ENCODE measurements at regions not wholly inside any gene's neighbourhood (a gene's known extent, or its start where the extent isn't known, plus 50 kb on each side); places are given as distances from the start of the nearest gene placed in this dataset.

GRCh38 chr14:38432186-38432585 lies 176.3 kb upstream of the CLEC14A start:
- no peak for TF ChIP-seq CTCF (IDR thresholded peaks at IDR 0.05; ENCODE audit: insufficient read depth, low read depth, low read length)
- no peak overlapping the region for H3K4me3 ChIP-seq (ENCODE audit: low read depth, low read length)
- no peak for DNase-seq (ENCODE audit: low read depth)

- no peak for TF ChIP-seq CTCF (IDR thresholded peaks at IDR 0.05; ENCODE audit: insufficient read depth, low read depth, low read length)
- DNase-seq (ENCODE audit: low read depth) = no peak
- H3K4me3 ChIP-seq (ENCODE audit: low read depth, low read length) = no peak overlapping the region
Measured at GRCh38 chr14:38431156-38431555, 175.3 kb upstream of the CLEC14A start.

GRCh38 chr14:38430522-38430921 lies 174.6 kb upstream of the CLEC14A start:
- no peak for DNase-seq (ENCODE audit: low read depth)
- TF ChIP-seq CTCF (IDR thresholded peaks at IDR 0.05; ENCODE audit: insufficient read depth, low read depth, low read length) = no peak
- no peak overlapping the region for H3K4me3 ChIP-seq (ENCODE audit: low read depth, low read length)

- no peak overlapping the region for H3K4me3 ChIP-seq (ENCODE audit: low read depth, low read length)
- DNase-seq (ENCODE audit: low read depth) = no peak
- no peak for TF ChIP-seq CTCF (IDR thresholded peaks at IDR 0.05; ENCODE audit: insufficient read depth, low read depth, low read length)
Measured at GRCh38 chr14:38425324-38425976, 169.6 kb upstream of the CLEC14A start.

GRCh38 chr14:38420048-38420447 lies 164.2 kb upstream of the CLEC14A start:
- no peak overlapping the region for H3K4me3 ChIP-seq (ENCODE audit: low read depth, low read length)
- no peak for TF ChIP-seq CTCF (IDR thresholded peaks at IDR 0.05; ENCODE audit: insufficient read depth, low read depth, low read length)
- DNase-seq (ENCODE audit: low read depth) = peak; percentile 50

GRCh38 chr14:38419579-38419978 lies 163.7 kb upstream of the CLEC14A start:
- DNase-seq (ENCODE audit: low read depth) = no peak
- no peak for TF ChIP-seq CTCF (IDR thresholded peaks at IDR 0.05; ENCODE audit: insufficient read depth, low read depth, low read length)
- no peak overlapping the region for H3K4me3 ChIP-seq (ENCODE audit: low read depth, low read length)

- no peak overlapping the region for H3K4me3 ChIP-seq (ENCODE audit: low read depth, low read length)
- TF ChIP-seq CTCF (IDR thresholded peaks at IDR 0.05; ENCODE audit: insufficient read depth, low read depth, low read length) = no peak
- DNase-seq (ENCODE audit: low read depth) = no peak
Measured at GRCh38 chr14:38412654-38413053, 156.8 kb upstream of the CLEC14A start.
